GM23338 (cell line): ENCODE measurements at regions not wholly inside any gene's neighbourhood (a gene's known extent, or its start where the extent isn't known, plus 50 kb on each side); places are given as distances from the start of the nearest gene placed in this dataset.

Source experiments
- ATAC-seq: fragments of 200-7000 bp; cut with Tn5 transposase; 3 replicates; pipeline ENCODE4 v1.9.1; 2020
- DNase-seq: peaks from one replicate; pipeline ENCODE4 v3.0.0-alpha.2; 2015; ENCODE audit warnings: low spot score
- H2AFZ ChIP-seq: fragments of 200-600 bp; sonication (generic); 2 replicates; pipeline ENCODE4 v1.8.0; 2016; ENCODE audit warnings: antibody characterized with exemption, mild to moderate bottlenecking, moderate library complexity
- H3F3A ChIP-seq: fragments of 200-600 bp; sonication (generic); replicated peaks from 2 replicates; pipeline ENCODE4 v1.8.0; 2017; ENCODE audit warnings: antibody characterized with exemption, mixed run types, low read depth
- H3K27ac ChIP-seq: fragments of 200-600 bp; sonication (generic); 2 replicates; pipeline ENCODE4 v1.6.1; 2016; ENCODE audit warnings: low read depth
- H3K27me3 ChIP-seq: fragments of 200-600 bp; sonication (generic); 2 replicates; pipeline ENCODE4 v1.8.0; 2016; ENCODE audit warnings: mild to moderate bottlenecking, mixed run types, moderate library complexity; ENCODE audit not compliant: insufficient read depth
- H3K36me3 ChIP-seq: fragments of 200-600 bp; sonication (generic); 2 replicates; pipeline ENCODE4 v1.8.0; 2016; ENCODE audit warnings: mild to moderate bottlenecking; ENCODE audit not compliant: insufficient read depth
- H3K4me1 ChIP-seq: fragments of 200-600 bp; sonication (generic); 2 replicates; pipeline ENCODE4 v1.8.0; 2016; ENCODE audit warnings: mild to moderate bottlenecking, moderate library complexity; ENCODE audit not compliant: insufficient read depth
- H3K4me2 ChIP-seq: fragments of 200-600 bp; sonication (generic); 2 replicates; pipeline ENCODE4 v1.7.1; 2017; ENCODE audit warnings: mixed run types
- H3K4me3 ChIP-seq: fragments of 200-600 bp; sonication (generic); 2 replicates; pipeline ENCODE4 v1.6.1; 2016; ENCODE audit warnings: mixed run types
- H3K79me2 ChIP-seq: fragments of 200-600 bp; sonication (generic); replicated peaks from 2 replicates; pipeline ENCODE4 v1.8.0; 2017; ENCODE audit warnings: mild to moderate bottlenecking; ENCODE audit not compliant: insufficient read depth
- H3K9me2 ChIP-seq: fragments of 200-600 bp; sonication (generic); 2 replicates; pipeline ENCODE4 v1.8.0; 2017; ENCODE audit not compliant: insufficient read depth
- H4K20me1 ChIP-seq: fragments of 200-600 bp; sonication (generic); replicated peaks from 2 replicates; pipeline ENCODE4 v1.8.0; 2017; ENCODE audit warnings: mild to moderate bottlenecking; ENCODE audit not compliant: insufficient read depth
- H3K27ac Mint-ChIP-seq: 2 replicates; pipeline ENCODE4 v1.8.0; 2020; ENCODE audit warnings: inconsistent platforms, mild to moderate bottlenecking, moderate library complexity, mixed read lengths
- H3K27me3 Mint-ChIP-seq: 3 replicates; pipeline ENCODE4 v1.8.0; 2022; ENCODE audit warnings: low read depth, mild to moderate bottlenecking, moderate library complexity, mixed read lengths, inconsistent platforms; ENCODE audit not compliant: insufficient read depth, poor library complexity
- H3K36me3 Mint-ChIP-seq: 3 replicates; pipeline ENCODE4 v1.8.0; 2021; ENCODE audit warnings: low read depth, mild to moderate bottlenecking, inconsistent platforms, moderate library complexity, mixed read lengths
- H3K4me1 Mint-ChIP-seq: 3 replicates; pipeline ENCODE4 v1.8.0; 2020; ENCODE audit warnings: mild to moderate bottlenecking, inconsistent platforms, mixed read lengths
- H3K4me3 Mint-ChIP-seq: 3 replicates; pipeline ENCODE4 v1.8.0; 2021; ENCODE audit warnings: moderate library complexity, mild to moderate bottlenecking, inconsistent platforms, mixed read lengths
- H3K9me3 Mint-ChIP-seq: 3 replicates; pipeline ENCODE4 v1.8.0; 2020; ENCODE audit warnings: moderate library complexity, mild to moderate bottlenecking, inconsistent platforms, mixed read lengths
- EZH2 ChIP-seq: fragments of 200-600 bp; sonication (generic); IDR thresholded peaks from one replicate; pipeline ENCODE4 v1.8.0; 2017; ENCODE audit warnings: antibody characterized with exemption, mild to moderate bottlenecking, low read depth; ENCODE audit not compliant: unreplicated experiment
- NANOG ChIP-seq: IDR thresholded peaks from 2 replicates; pipeline ENCODE4 v1.6.1; 2016; ENCODE audit warnings: antibody characterized with exemption, borderline replicate concordance
- TF ChIP-seq, protein P1 (sequence below): fragments of 250-450 bp; sonication (Bioruptor Pico); IDR thresholded peaks from 2 replicates; pipeline ENCODE4 v1.5.0; 2020; ENCODE audit warnings: mild to moderate bottlenecking, moderate library complexity

DNA sequence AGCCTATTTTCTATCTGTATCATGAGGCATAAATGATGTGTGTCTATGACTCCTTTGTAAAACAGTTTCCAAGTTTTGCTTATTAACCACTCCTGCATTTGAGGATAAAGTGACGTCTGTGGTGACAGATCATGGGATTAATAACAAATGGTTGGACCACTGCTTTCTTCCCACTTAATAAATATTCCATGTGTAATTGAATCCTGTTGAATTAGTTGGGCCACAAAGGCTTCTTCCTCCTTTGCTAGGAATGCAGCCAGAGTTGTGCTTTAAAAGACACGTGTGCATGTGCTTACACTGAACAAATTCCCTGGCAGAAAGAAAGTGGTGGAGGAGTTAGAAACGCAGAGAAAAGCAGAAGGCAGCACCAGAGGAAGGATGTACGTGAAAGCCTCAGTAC is 150.2 kb downstream of the ACTBL2 start (continued):
- TF ChIP-seq, protein P1, sequence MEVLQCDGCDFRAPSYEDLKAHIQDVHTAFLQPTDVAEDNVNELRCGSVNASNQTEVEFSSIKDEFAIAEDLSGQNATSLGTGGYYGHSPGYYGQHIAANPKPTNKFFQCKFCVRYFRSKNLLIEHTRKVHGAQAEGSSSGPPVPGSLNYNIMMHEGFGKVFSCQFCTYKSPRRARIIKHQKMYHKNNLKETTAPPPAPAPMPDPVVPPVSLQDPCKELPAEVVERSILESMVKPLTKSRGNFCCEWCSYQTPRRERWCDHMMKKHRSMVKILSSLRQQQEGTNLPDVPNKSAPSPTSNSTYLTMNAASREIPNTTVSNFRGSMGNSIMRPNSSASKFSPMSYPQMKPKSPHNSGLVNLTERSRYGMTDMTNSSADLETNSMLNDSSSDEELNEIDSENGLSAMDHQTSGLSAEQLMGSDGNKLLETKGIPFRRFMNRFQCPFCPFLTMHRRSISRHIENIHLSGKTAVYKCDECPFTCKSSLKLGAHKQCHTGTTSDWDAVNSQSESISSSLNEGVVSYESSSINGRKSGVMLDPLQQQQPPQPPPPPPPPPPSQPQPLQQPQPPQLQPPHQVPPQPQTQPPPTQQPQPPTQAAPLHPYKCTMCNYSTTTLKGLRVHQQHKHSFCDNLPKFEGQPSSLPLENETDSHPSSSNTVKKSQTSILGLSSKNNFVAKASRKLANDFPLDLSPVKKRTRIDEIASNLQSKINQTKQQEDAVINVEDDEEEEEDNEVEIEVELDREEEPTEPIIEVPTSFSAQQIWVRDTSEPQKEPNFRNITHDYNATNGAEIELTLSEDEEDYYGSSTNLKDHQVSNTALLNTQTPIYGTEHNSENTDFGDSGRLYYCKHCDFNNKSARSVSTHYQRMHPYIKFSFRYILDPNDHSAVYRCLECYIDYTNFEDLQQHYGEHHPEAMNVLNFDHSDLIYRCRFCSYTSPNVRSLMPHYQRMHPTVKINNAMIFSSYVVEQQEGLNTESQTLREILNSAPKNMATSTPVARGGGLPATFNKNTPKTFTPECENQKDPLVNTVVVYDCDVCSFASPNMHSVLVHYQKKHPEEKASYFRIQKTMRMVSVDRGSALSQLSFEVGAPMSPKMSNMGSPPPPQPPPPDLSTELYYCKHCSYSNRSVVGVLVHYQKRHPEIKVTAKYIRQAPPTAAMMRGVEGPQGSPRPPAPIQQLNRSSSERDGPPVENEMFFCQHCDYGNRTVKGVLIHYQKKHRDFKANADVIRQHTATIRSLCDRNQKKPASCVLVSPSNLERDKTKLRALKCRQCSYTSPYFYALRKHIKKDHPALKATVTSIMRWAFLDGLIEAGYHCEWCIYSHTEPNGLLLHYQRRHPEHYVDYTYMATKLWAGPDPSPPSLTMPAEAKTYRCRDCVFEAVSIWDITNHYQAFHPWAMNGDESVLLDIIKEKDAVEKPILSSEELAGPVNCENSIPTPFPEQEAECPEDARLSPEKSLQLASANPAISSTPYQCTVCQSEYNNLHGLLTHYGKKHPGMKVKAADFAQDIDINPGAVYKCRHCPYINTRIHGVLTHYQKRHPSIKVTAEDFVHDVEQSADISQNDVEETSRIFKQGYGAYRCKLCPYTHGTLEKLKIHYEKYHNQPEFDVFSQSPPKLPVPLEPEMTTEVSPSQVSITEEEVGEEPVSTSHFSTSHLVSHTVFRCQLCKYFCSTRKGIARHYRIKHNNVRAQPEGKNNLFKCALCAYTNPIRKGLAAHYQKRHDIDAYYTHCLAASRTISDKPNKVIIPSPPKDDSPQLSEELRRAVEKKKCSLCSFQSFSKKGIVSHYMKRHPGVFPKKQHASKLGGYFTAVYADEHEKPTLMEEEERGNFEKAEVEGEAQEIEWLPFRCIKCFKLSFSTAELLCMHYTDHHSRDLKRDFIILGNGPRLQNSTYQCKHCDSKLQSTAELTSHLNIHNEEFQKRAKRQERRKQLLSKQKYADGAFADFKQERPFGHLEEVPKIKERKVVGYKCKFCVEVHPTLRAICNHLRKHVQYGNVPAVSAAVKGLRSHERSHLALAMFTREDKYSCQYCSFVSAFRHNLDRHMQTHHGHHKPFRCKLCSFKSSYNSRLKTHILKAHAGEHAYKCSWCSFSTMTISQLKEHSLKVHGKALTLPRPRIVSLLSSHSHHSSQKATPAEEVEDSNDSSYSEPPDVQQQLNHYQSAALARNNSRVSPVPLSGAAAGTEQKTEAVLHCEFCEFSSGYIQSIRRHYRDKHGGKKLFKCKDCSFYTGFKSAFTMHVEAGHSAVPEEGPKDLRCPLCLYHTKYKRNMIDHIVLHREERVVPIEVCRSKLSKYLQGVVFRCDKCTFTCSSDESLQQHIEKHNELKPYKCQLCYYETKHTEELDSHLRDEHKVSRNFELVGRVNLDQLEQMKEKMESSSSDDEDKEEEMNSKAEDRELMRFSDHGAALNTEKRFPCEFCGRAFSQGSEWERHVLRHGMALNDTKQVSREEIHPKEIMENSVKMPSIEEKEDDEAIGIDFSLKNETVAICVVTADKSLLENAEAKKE (CRISPR knock-in tag), result no peak

DNA sequence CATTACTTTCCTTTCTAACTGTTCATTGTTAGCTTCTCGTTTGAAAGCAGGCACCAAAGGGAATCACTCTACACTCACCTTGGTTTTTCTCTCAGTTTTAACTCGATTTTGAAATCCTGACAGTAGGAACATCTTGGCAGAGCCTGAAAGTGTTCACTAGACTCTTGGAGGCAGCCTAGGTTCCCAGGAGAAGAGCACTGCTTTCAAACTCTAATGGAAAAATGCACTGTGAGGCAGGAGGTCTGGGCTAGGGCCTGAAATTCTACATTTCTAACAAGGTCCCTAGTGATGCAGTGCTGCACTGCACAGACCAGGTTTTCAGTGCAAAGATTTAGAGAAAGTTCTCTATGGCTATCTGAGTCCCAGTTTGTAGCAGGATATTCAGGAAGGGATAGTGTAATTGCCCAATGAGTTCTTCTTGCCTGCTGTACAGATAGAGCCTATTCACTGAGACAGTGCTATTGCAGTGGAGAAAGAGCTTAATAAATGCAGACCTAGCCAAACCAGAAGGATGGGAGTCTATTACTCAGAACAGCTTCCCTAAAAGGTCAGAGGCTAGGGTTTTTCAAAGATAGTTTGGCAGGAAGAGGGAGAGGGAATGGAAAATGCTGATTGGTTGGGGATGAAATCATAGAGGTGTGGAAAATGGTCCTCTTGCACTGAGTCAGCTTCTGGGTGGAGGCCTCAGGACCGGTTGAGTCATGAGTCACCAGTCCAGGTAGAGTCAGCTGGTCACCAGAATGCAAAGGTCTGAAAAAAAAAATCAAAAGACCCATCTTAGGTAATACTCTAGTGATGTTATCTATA is 153.9 kb downstream of the GPBP1 start:
- Mint-ChIP-seq H3K27ac (no peak overlapping the region), H3K27me3 (no peaks in the 10 kb centered on the region), H3K4me1 (no peaks in the 10 kb centered on the region), H3K9me3 (peaks cover 2% of the 10 kb centered on the region; the same call in 1 of the 3 replicates), H3K36me3 (no peaks in the 10 kb centered on the region), H3K4me3 (no peak overlapping the region)
- no peaks in the 10 kb centered on the region for H3K36me3 ChIP-seq
- no peaks in the 10 kb centered on the region for H4K20me1 ChIP-seq
- no peak for ATAC-seq
- no peak for DNase-seq
- H3K4me2 ChIP-seq, result no peak overlapping the region
- TF ChIP-seq EZH2 (no peak), NANOG (no peak)
- TF ChIP-seq, protein P1 (CRISPR knock-in tag), result no peak
- no peak overlapping the region for H2AFZ ChIP-seq
- H3F3A ChIP-seq, result no peaks in the 10 kb centered on the region
- no peaks in the 10 kb centered on the region for H3K9me2 ChIP-seq
- H3K79me2 ChIP-seq, result no peaks in the 10 kb centered on the region
- no peaks in the 10 kb centered on the region for H3K4me1 ChIP-seq
- H3K27me3 ChIP-seq, result no peaks in the 10 kb centered on the region
- no peak overlapping the region for H3K4me3 ChIP-seq
- no peak overlapping the region for H3K27ac ChIP-seq
